Uterus (tissue), 2 donors: ENCODE measurements at regions not wholly inside any gene's neighbourhood (a gene's known extent, or its start where the extent isn't known, plus 50 kb on each side); places are given as distances from the start of the nearest gene placed in this dataset.

Source experiments
- POLR2A ChIP-seq, 2 donors: fragments of 450-650 bp; IDR thresholded peaks; one replicate each; pipeline ENCODE4 v1.6.1; 2016; ENCODE audit warnings: antibody characterized with exemption in 2 of 2, mild to moderate bottlenecking in 1 of 2, moderate library complexity in 1 of 2
- TF ChIP-seq, protein P1 (sequence below), 4 experiments: fragments of 200-600 bp in 2 of 4; fragments of 450-650 bp in 2 of 4; sonication (generic) in 2 of 4; IDR thresholded peaks; one replicate each; pipeline ENCODE4 v1.5.1; 2016 to 2019; ENCODE audit warnings: antibody characterized with exemption in 4 of 4, mild to moderate bottlenecking in 2 of 4, moderate library complexity in 1 of 4

DNA sequence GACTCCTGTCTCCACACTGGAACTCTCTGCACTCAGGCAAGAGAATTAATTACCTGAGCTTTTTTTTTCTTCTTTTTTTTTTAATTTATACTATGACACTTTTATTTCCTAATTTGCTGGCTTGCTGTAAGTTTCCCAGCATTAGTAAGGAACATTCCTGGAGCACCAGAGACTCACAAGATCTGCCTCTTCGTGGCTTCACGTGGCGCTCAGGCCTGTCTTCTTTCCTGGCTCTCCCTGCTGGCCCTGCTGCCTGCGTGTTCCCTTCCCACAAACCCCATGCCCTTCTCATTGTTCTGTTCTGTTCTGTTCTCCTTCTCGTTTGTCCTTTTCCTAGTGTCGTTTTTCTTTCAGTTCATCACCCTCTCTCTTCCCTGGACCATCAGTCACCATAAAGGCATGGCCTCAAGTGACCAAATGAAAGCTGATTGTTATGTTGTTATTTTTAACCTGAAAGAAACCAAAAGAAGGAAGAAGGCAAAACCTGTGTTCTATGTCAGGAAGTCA lies 591.6 kb upstream of the PFKP start:
- TF ChIP-seq, protein P1, sequence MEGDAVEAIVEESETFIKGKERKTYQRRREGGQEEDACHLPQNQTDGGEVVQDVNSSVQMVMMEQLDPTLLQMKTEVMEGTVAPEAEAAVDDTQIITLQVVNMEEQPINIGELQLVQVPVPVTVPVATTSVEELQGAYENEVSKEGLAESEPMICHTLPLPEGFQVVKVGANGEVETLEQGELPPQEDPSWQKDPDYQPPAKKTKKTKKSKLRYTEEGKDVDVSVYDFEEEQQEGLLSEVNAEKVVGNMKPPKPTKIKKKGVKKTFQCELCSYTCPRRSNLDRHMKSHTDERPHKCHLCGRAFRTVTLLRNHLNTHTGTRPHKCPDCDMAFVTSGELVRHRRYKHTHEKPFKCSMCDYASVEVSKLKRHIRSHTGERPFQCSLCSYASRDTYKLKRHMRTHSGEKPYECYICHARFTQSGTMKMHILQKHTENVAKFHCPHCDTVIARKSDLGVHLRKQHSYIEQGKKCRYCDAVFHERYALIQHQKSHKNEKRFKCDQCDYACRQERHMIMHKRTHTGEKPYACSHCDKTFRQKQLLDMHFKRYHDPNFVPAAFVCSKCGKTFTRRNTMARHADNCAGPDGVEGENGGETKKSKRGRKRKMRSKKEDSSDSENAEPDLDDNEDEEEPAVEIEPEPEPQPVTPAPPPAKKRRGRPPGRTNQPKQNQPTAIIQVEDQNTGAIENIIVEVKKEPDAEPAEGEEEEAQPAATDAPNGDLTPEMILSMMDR (IDR thresholded peaks at IDR 0.05), result no peak
- TF ChIP-seq POLR2A (IDR thresholded peaks at IDR 0.05), result no peak
